ENCODE measurements at regions not wholly inside any gene's neighbourhood (a gene's known extent, or its start where the extent isn't known, plus 50 kb on each side); places are given as distances from the start of the nearest gene placed in this dataset.

DNA sequence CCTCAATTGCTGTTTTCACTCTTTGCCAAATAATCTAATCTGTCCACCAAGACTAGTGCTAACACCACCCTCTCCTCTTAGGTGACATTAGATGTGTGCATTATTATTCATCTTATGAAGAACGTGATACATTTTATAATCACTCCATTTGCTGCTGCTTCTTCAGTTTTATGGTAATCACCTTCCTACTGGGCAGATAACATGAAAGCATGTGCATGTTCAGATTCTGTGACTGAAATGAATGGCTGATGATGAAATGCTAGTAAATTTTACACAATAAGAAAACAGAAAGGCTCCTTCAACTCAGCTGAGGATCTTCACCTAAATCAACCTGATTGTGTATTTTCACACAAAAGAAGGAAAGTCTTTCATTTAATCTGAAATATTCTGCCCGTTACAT, 577.6 kb downstream of the CSNK1G3 start:
- DNase-seq: no peak

DNA sequence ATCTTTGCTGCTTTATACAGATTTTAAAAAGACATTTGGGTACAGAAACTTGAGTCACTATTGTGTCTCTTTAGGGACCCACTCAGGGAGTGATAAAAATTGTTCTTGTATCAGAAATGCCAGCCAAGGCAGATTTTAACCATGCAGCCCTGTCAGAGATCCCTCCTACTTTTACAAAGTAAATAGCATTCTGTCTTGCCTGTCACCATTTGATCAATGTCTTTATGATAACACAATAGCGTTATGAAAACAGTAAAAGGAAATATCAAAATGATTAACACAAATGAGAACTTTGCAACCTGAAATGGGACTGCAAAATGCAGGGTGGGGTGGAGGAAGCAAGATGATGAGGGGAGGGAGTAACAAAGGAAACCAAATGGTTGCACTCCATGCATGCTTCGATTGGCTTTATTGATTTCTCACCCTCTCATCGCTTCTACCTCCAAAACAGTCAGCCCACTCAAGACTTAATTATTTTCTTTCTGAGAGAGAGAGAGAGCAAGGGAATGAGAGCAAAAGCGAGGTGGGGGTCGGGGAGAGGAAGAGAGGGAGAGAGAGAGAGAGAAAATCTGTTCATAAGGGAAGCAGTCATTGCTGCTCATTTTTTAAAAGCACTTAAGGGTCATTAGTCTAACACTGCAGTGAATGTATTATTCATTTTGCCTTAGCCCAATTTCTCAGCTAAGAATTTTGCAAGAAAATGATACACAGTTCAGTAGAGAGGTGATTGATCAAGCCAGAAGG, 576.5 kb downstream of the CSNK1G3 start:
- no peak for DNase-seq

DNA sequence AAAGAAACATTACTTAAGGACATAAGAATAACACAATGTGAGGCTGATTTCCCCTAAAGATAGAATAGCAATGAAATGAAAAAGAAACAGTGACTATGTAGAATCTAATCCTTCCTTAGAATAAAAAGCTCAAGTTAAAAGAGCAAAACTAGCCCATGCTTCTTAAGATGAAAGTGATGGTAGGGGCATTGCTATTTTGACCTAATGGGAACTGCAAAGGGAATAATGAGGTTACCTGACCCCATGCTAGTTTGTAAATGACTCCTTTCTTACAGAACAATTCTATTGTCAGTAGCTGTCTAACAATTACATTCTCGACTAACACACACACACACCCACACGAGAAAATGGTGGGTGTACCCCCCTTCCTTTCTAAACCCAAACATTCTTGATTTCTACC, 575.8 kb downstream of the CSNK1G3 start:
- no peak for DNase-seq

DNA sequence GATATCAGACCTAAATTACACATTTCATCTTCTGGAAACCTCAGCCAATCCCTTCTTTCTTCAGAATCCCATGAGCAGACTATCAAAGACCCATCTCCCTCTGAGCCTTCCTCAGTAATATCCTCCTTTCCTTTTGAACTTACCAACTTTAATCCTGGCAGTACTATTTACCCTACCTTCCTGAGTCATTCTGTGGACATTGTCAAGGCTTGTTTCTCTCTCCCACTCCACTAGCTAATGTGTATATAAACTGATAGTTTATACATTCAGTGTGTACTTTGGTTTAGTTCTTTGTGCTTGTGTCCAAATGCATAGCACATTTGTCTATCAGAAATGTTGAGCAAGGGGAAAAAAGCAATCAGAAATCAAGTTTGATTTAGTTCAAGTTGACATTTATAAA, 568.3 kb downstream of the CSNK1G3 start:
- DNase-seq: no peak

DNA sequence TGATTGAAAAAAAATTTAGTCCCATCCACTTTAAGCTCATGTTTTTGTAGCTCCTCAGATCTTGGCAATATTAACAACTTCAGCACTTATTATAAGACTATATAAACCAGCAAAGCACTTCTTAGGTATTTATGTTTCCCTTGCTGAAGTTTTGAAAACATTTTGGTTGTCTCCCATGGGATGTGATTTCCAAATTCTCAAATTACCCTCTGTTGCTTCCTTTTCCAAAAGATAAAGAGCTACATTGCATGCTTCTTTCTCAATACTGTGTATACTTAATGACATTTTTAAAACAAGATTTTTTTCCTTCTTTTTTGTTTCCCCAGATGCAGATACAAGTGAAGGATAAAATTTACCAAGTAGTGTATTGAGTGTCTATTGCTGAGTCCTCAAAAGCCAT, 567.1 kb downstream of the CSNK1G3 start:
- DNase-seq: no peak

DNA sequence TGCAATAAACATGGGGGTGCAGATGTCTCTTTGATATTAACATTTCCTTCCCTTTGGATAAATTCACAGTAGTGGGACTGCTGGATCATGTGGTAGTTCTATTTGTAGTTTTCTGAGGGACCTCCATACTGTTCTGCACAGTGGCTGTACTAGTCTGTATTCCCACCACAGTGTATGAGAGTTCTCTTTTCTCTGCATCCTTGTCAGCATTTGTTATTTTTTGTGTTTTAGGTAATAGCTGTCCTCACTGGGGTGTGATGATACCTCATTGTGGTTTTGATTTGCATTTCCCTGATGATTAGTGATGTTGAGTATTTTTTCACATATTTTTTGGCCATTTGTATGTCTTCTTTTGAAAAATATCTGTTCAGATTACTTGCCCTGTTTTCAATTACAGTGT, 562.5 kb downstream of the CSNK1G3 start:
- DNase-seq: no peak

DNA sequence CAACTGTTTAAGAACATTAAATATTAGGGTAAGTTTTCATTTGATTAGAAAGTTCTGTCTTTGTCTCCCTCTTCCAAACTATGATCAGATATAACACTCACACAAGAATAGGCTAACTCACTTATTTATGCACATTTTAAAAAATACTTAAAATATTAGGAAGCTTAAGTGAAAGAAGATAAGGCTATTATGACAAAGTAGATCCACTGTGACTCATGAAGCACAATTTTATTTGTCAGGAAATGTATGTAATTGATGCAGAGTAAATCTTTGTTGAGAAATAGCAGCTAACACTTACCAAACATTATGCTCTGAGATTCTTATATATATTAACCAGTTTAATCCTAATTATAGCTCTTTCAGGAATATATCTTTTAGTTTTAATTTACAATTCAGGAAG, 560.6 kb downstream of the CSNK1G3 start:
- DNase-seq: no peak

DNA sequence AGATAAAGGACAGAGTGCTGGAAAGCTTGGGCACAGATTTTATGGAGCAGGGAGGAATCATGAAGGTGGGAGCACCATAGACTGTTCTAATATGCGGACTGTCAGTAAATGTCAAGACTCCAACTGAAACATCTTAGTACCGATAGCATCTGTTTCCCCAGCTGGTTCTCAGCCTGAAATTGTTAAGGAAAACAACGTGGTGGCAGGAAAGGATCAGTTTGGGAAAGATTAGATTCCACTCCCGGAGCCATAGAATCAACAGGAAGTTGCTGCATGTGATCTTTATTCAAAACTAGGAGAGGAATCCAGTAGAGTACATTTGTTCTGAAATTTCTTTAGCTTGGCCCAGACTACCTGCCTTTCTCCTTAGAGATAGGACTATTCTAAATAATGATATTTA, 559.1 kb downstream of the CSNK1G3 start:
- DNase-seq: no peak

DNA sequence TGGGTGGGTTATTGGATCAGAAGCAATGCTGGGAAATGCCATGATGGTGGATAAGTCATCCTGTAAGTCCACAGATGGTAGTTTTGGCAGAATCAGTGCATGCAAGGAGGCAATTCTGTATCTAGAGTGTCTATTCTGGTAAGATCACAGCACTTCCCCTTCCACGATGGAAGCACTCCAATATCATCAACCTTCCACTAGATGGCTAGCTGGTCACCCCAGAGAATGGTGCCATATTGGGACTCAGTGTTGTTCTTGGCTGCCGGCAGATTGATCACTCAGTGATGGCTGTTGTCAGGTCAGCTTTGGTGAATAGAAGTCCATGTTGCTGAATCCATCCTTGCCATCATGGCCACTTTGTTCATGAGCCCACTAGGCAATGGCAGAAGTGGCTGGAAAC, 553.5 kb downstream of the CSNK1G3 start:
- DNase-seq: no peak

DNA sequence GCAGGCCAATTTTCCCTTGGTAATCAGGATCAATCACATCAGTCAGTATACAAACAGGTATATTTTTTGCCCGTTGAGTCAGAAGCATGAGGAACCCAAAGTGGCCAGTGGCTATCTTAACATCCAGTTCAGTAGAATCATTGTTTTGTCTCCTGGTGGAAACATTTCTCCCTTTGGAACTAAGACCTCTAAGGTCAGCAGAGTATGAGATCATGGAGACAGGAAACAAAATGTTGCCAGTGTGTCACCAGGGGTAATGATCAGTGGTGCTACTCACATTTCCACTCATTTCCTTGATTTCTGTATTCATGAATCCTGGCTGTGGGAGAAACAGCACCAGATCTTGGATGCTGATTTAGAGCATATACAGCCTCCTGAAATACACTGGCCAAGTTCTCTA, 553.0 kb downstream of the CSNK1G3 start:
- no peak for DNase-seq

DNA sequence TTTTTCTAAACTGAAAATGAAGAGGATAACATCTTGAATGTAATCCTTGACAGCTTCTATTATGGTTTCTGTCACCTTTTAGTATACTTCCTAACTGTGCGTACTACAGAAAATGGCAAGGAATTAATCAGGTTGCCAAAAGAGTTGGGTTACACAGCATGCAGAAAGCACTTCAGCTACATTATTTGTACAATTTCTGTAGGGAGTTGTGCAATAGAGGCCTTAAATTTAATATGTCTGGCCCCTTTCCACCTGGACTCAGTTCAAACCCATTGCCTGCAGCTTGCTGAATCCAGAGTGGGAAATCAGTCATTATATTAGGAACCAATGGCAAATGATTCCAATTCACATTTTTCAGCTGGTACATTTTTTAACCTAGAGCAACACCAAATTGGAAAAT, 549.7 kb downstream of the CSNK1G3 start:
- DNase-seq: no peak

DNA sequence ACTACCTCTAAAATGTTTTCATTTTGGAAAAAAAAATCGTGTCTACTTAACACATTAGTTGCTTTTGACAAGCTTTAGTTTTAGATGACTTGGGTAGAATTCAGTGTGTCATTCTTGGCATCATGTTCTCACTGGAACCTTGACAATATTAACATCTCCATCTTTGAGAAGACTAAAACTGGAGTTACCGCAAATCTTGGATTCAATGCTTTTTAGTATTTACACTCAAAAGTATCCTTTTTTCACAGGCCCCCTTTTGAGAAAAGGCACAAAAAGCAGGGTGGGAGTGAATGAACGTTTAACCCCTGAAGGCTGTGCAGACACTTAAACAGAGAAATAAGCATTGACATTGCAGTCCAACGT, 549.1 kb downstream of the CSNK1G3 start:
- no peak for DNase-seq

DNA sequence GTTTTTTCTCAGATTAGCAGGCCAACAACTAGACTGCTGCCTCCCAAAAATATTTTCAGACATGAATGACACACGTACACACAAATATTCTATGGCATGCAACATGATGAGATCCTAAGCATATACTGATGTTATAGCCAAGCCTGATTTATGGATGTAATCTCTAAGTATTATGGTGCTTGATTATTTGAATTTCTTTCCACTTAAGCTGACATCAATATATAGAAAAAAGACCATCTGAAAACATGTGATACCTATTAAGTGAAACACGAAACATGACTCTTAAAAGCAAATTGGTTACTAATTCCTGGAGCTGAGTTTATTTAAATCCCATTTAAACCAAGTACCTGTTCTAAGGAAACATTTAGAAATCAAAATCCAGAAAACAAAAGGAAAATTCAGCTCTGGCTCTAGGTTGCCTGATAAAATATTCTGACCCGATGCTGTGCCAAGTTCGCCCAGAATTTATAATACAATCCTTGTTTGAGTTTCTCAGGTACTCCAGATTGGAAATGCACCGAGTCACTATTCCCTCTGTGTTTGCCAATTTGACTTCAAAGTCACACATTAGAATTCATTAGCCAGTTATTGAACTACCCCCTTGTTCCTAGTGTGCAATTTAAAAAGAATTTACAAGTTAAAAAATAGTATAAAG, 548.6 kb downstream of the CSNK1G3 start:
- no peak for DNase-seq

DNA sequence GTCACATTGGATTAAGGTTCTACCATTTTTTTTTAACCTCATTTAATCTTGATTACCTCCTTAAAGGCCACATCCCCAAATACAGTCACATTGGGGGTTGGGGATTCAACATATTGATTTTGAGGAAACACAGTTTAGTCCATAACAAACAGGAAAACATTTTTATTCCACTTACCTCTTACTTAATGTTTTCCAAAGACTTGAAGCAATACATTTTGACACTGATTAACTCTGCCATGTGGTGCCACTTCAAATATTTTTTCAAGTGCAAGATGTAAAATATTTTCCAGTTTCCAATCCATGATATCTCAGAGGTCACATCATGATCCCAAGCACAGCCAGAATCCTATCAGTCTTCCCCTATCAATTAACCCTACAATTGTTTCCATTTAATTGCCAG, 548.0 kb downstream of the CSNK1G3 start:
- no peak for DNase-seq

DNA sequence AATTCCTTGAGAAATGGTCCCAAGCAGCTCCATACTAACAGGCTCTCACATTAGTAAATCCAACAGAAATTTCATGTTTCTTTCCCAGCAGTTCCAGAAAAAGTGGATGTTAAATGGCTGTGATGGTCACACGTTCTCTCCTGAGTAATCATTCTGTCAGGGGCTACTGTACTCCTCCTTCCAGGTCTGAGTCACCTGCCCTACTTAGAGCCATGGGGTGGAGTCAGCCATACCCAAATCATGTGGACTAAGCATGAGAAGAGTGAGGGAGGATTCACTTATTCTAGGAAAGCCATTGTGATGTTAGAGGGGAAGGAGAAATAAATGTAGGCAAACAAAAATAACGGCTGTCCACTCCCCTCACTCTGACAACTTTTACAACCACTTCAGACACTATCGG, 547.2 kb downstream of the CSNK1G3 start:
- no peak for DNase-seq

DNA sequence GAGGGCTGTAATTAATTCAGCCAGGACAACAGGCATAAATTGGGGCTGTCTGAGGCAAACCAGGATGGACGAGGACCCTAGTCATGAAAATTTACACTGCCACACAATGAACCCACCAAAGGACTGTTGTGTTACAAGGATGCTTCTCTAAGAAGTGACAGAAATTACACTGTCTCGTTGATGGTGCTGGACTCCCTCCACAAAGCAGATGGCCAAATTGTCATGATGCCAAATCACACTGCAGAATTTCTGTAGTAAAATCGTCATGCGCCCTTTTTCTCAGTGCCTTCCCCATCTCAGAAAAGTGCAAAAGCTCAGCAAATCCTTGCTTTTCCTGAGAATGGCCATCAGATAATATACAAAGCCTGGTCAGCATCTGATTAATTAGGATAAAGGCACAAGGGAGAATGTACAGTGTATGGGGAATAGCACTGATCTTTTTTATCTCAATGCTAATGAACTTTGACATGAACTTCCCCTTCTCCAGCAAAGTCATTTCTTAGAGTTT, 545.8 kb downstream of the CSNK1G3 start:
- DNase-seq: no peak

DNA sequence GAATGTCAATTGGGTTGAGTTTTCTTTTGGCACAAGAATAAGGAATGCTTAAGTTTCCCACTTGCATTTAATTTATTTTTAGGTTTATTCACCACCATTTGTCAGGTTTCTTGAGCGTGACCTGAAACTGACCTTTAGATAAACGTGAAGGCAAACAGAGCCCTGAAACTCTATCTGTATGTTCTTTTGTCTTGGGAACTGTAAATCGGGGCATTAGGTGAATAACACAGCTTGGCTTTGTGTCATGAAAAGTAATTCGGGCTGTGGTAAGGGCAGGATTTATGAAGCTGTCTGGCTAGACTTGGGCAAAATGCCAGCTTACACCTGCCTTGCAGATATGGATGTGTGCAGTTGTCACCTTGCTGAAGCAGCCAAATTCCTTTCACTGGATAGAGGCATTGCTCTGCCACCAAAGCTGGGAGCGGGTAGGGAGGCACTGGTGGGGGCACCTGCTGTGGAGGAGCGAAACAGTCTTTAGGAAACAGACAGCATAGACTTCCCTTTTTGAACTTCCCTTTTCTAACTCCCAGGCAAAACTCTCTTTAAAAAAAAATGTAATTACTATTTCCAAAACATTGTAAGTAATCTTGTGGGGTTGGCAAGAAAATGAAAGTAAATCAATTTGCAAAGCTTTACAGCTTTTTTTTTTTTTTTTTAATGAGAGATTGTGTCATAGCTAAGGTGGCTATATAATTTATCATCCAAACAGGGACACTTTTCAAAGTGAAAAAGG, 545.2 kb downstream of the CSNK1G3 start:
- no peak for DNase-seq

DNA sequence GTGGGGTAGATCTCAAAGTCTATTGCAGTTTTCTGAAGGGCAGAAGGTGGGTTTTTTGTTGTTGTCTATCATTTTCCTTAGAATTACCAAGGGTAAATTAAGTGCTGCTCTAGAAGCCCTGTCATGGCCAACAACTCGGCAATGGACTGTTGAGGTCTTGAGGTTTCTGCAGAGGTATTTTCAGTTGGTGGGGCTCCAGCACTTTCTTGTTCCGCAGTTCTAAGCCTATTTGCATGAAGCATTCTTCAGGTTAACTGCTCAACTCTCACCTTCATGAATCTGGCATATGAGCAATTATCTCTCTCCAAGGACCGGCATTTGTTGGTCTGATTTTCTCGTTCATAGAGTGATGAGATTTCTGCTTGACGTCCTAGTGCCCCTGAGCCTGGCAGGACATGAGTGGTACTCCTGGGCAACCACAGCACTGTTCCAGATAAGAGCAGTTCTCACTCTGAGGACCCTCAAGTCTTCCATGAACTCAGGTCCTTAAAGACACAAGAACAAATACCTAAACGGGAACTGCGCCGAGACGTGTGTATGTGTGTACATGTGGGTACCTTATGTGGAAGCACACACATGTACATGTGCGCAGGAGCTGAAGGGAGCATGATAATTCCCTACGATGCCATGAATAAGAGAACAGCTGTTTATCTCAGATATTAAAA, 544.5 kb downstream of the CSNK1G3 start:
- no peak for DNase-seq

DNA sequence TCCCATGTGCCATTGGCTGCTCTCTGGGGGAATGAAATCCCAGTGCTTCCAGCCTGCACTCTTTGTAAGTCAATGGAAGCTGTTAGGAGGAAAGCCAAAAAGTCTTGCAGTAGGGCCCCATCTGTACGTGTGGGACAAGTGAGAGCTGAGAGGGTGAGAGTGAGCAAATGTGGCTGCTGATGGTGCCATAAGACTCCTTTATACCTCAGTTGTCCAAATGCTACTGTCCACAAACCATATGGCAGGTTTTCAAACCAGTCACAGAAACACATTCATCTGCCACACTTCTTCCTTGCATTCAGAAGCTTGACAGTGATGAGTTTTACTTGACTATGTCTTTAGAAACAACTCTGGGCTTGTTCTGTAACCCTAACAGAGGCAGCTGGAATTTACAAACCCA, 543.8 kb downstream of the CSNK1G3 start:
- DNase-seq: no peak

DNA sequence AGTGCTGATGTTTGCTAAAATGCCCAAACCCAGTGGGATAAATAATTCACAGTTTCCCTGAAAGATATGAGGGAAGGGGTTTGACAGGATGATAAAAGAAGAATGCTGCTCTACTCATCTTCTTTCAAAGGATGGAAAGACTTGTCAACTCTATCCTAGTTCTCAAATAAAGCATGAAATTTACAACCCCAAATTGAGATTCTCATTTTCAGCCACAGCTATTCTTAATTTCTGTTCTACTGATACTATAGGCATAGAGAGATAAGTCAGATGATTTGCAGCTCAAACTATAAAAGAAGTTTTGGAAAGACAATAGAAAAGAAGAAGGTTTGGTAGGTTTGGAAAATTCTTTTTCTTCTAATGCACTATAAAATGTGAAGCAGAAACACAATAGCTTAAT, 542.6 kb downstream of the CSNK1G3 start:
- DNase-seq: no peak

DNA sequence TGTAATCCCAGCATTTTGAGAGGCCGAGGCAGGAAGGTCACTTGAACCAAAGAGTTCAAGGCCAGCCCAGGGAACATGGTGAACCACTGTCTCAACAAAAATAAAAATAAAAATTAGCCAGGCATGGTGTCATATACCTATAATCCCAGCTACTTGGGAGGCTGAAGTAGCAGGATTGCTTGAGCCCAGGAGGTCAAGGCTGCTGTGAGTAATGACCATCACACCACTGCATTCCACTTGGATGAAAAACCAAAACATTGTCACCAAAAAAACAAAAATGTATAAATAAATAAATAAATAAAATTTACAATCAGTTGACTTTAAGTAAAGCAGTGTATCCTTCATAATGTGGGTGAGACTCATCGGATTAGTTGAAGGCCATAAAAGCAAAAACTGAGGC, 541.4 kb downstream of the CSNK1G3 start:
- no peak for DNase-seq

DNA sequence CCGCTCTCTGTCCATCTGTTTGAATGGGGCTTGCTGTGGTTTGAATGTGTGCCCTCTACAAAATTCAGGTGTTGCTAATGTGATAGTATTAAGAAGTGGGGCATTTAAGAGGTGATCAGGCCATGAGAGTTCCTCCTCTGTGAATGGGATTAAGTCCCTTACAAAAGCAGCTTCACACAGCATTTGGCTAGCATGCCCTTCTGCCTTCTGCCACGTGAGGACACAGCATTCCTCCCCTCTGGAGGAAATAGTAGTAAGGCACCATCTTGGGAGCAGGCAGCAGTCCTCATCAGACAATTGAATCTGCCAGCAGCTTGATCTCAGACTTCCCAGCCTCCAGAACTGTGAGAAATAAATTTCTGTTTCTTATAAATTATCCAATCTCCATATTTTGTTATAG, 540.2 kb downstream of the CSNK1G3 start:
- no peak for DNase-seq

DNA sequence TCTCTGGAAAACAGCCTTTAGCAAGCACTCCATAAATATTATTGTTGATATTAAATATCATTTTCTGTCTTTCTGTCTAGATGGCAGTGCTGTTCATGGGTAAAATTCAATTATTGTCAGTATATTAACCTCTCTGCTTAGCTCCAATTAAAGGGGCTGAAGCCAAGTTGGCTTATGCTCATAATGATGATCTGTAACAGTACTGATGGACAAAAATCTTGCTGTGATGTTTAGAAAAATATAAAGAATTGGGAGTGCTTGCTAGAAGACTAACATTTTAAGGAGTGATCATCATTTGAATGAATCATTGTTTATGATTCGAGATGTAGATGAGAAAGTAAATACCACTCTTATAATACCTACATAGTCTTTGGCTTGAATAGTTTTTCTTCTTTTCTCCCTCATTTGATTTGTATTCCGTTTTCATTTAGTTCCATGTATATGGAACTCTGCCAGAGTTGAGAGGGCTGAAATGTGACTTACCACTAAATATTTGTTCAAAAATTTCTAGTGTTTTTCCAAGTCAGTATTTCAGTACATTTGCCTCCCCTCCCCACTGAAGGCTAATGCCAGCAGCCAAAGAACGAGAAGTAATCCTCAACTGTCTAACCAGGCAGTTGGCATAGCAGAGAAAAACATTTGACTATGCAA, 538.3 kb downstream of the CSNK1G3 start:
- no peak for DNase-seq

Data from activated CD4-positive, alpha-beta T cell treated with anti-CD3 and anti-CD28 coated beads, Interleukin-2, amount 50 U/mL, for 1 hour (primary cell).